Dendritic cell treated with granulocyte-macrophage colony-stimulating factor and Interleukin-4, amounts not matched to agents 40 ng/mL and 50 ng/mL, for 4 days (primary cell): ENCODE measurements at regions not wholly inside any gene's neighbourhood (a gene's known extent, or its start where the extent isn't known, plus 50 kb on each side); places are given as distances from the start of the nearest gene placed in this dataset.
"Not testable (repeated sequence)": the region's sequence is repeated elsewhere in the genome, so short reads cannot be mapped to it uniquely, and the experiment has no call there.

Experiments used
- H3K27ac Mint-ChIP-seq: one replicate; pipeline ENCODE4 v1.8.0; 2022; ENCODE audit warnings: mild to moderate bottlenecking, mixed read lengths
- H3K27me3 Mint-ChIP-seq: one replicate; pipeline ENCODE4 v1.8.0; 2022; ENCODE audit warnings: mild to moderate bottlenecking, mixed read lengths
- H3K36me3 Mint-ChIP-seq: one replicate; pipeline ENCODE4 v1.8.0; 2022; ENCODE audit warnings: low read depth, mixed read lengths
- H3K4me1 Mint-ChIP-seq: one replicate; pipeline ENCODE4 v1.8.0; 2022; ENCODE audit warnings: low read depth, mixed read lengths
- H3K4me3 Mint-ChIP-seq: one replicate; pipeline ENCODE4 v1.8.0; 2022; ENCODE audit warnings: mild to moderate bottlenecking, moderate library complexity, mixed read lengths
- H3K9me3 Mint-ChIP-seq: one replicate; pipeline ENCODE4 v1.8.0; 2022; ENCODE audit warnings: mixed read lengths
- intact Hi-C: fragments of 100-400 bp; cut with micrococcal nuclease; formaldehyde crosslinking; loops from one replicate; pipeline ENCODE4 v1.15.0; 2022

GRCh38 chr6:14578994-14579393, 461.4 kb downstream of the CD83 start:
- Mint-ChIP-seq H3K9me3 (no peaks in the 10 kb centered on the region), H3K27ac (no peak overlapping the region), H3K4me1 (peaks cover 21% of the 10 kb centered on the region), H3K27me3 (no peaks in the 10 kb centered on the region), H3K4me3 (no peak overlapping the region), H3K36me3 (no peaks in the 10 kb centered on the region)
- intact Hi-C loops = no loop called here

GRCh38 chr6:14582749-14583148, 465.2 kb downstream of the CD83 start:
- Mint-ChIP-seq H3K27me3 (no peaks in the 10 kb centered on the region), H3K9me3 (no peaks in the 10 kb centered on the region), H3K4me3 (no peak overlapping the region), H3K36me3 (no peaks in the 10 kb centered on the region), H3K4me1 (peaks cover 21% of the 10 kb centered on the region), H3K27ac (no peak overlapping the region)
- intact Hi-C loops = no loop called here

- H3K4me3 Mint-ChIP-seq = no peak overlapping the region
- H3K36me3 Mint-ChIP-seq = no peaks in the 10 kb centered on the region
- no peak overlapping the region for H3K27ac Mint-ChIP-seq
- intact Hi-C loops = no loop called here
- H3K4me1 Mint-ChIP-seq = peaks cover 21% of the 10 kb centered on the region
- H3K27me3 Mint-ChIP-seq = no peaks in the 10 kb centered on the region
- no peaks in the 10 kb centered on the region for H3K9me3 Mint-ChIP-seq
Measured at GRCh38 chr6:14583826-14584225, 466.3 kb downstream of the CD83 start.

GRCh38 chr6:14584450-14584849, 466.9 kb downstream of the CD83 start:
- Mint-ChIP-seq H3K4me3 (no peak overlapping the region), H3K36me3 (no peaks in the 10 kb centered on the region), H3K4me1 (peaks cover 21% of the 10 kb centered on the region), H3K9me3 (no peaks in the 10 kb centered on the region), H3K27ac (no peak overlapping the region), H3K27me3 (no peaks in the 10 kb centered on the region)
- intact Hi-C loops = no loop called here

GRCh38 chr6:14585689-14586088, 468.1 kb downstream of the CD83 start:
- no peaks in the 10 kb centered on the region for H3K9me3 Mint-ChIP-seq
- intact Hi-C loops = no loop called here
- no peak overlapping the region for H3K27ac Mint-ChIP-seq
- no peaks in the 10 kb centered on the region for H3K36me3 Mint-ChIP-seq
- H3K27me3 Mint-ChIP-seq = no peaks in the 10 kb centered on the region
- no peak overlapping the region for H3K4me3 Mint-ChIP-seq
- H3K4me1 Mint-ChIP-seq = peaks cover 21% of the 10 kb centered on the region

GRCh38 chr6:14589175-14589574, 471.6 kb downstream of the CD83 start:
- no peaks in the 10 kb centered on the region for H3K27me3 Mint-ChIP-seq
- intact Hi-C loops = no loop called here
- no peaks in the 10 kb centered on the region for H3K4me1 Mint-ChIP-seq
- H3K36me3 Mint-ChIP-seq = no peaks in the 10 kb centered on the region
- no peaks in the 10 kb centered on the region for H3K9me3 Mint-ChIP-seq
- H3K4me3 Mint-ChIP-seq = no peak overlapping the region
- no peak overlapping the region for H3K27ac Mint-ChIP-seq

GRCh38 chr6:14590586-14590985, 473.0 kb downstream of the CD83 start:
- H3K27ac Mint-ChIP-seq = no peak overlapping the region
- no peaks in the 10 kb centered on the region for H3K9me3 Mint-ChIP-seq
- H3K27me3 Mint-ChIP-seq = no peaks in the 10 kb centered on the region
- intact Hi-C loops = no loop called here
- peaks cover 1% of the 10 kb centered on the region for H3K4me1 Mint-ChIP-seq
- no peaks in the 10 kb centered on the region for H3K36me3 Mint-ChIP-seq
- H3K4me3 Mint-ChIP-seq = no peak overlapping the region

GRCh38 chr6:14591998-14592397, 474.4 kb downstream of the CD83 start:
- peaks cover 5% of the 10 kb centered on the region for H3K4me1 Mint-ChIP-seq
- H3K27me3 Mint-ChIP-seq = no peaks in the 10 kb centered on the region
- H3K9me3 Mint-ChIP-seq = no peaks in the 10 kb centered on the region
- intact Hi-C loops = no loop called here
- H3K4me3 Mint-ChIP-seq = no peak overlapping the region
- H3K36me3 Mint-ChIP-seq = no peaks in the 10 kb centered on the region
- H3K27ac Mint-ChIP-seq = no peak overlapping the region

GRCh38 chr6:14593286-14593685, 475.7 kb downstream of the CD83 start:
- Mint-ChIP-seq H3K4me1 (peaks cover 11% of the 10 kb centered on the region), H3K27me3 (no peaks in the 10 kb centered on the region), H3K4me3 (no peak overlapping the region), H3K9me3 (no peaks in the 10 kb centered on the region), H3K36me3 (no peaks in the 10 kb centered on the region), H3K27ac (no peak overlapping the region)
- intact Hi-C loops = no loop called here

- no peak overlapping the region for H3K4me3 Mint-ChIP-seq
- no peaks in the 10 kb centered on the region for H3K36me3 Mint-ChIP-seq
- peaks cover 24% of the 10 kb centered on the region for H3K4me1 Mint-ChIP-seq
- intact Hi-C loops = no loop called here
- H3K27me3 Mint-ChIP-seq = peaks cover 1% of the 10 kb centered on the region
- no peak overlapping the region for H3K27ac Mint-ChIP-seq
- H3K9me3 Mint-ChIP-seq = no peaks in the 10 kb centered on the region
Measured at GRCh38 chr6:14595751-14596150, 478.2 kb downstream of the CD83 start.

GRCh38 chr6:14596410-14596809, 478.8 kb downstream of the CD83 start:
- no peak overlapping the region for H3K4me3 Mint-ChIP-seq
- H3K27ac Mint-ChIP-seq = no peak overlapping the region
- no peaks in the 10 kb centered on the region for H3K9me3 Mint-ChIP-seq

GRCh38 chr6:14597090-14597489, 479.5 kb downstream of the CD83 start:
- H3K27me3 Mint-ChIP-seq = peaks cover 1% of the 10 kb centered on the region
- H3K27ac Mint-ChIP-seq = no peak overlapping the region
- intact Hi-C loops = no loop called here
- H3K9me3 Mint-ChIP-seq = no peaks in the 10 kb centered on the region
- peaks cover 24% of the 10 kb centered on the region for H3K4me1 Mint-ChIP-seq
- no peaks in the 10 kb centered on the region for H3K36me3 Mint-ChIP-seq
- no peak overlapping the region for H3K4me3 Mint-ChIP-seq

More at GRCh38 chr6:14596410-14596809, 478.8 kb downstream of the CD83 start:
- Mint-ChIP-seq H3K36me3 (no peaks in the 10 kb centered on the region), H3K27me3 (peaks cover 1% of the 10 kb centered on the region), H3K4me1 (peaks cover 24% of the 10 kb centered on the region)
- intact Hi-C loops = no loop called here

- Mint-ChIP-seq H3K4me3 (no peak overlapping the region), H3K27me3 (peaks cover 1% of the 10 kb centered on the region)
- intact Hi-C loops = no loop called here
Measured at GRCh38 chr6:14598017-14598864, 480.7 kb downstream of the CD83 start.

GRCh38 chr6:14600306-14600705, 482.7 kb downstream of the CD83 start:
- H3K27ac Mint-ChIP-seq, H3K4me3 Mint-ChIP-seq, H3K27me3 Mint-ChIP-seq, H3K9me3 Mint-ChIP-seq, H3K36me3 Mint-ChIP-seq, intact Hi-C loops: not testable (repeated sequence)
- H3K4me1 Mint-ChIP-seq = peaks cover 24% of the 10 kb centered on the region

More at GRCh38 chr6:14598017-14598864, 480.7 kb downstream of the CD83 start:
- Mint-ChIP-seq H3K36me3 (no peaks in the 10 kb centered on the region), H3K27ac (no peak overlapping the region), H3K9me3 (peaks cover 6% of the 10 kb centered on the region), H3K4me1 (peaks cover 24% of the 10 kb centered on the region)

- intact Hi-C loops = no loop called here
- H3K4me3 Mint-ChIP-seq = no peak overlapping the region
- no peaks in the 10 kb centered on the region for H3K36me3 Mint-ChIP-seq
- peaks cover 1% of the 10 kb centered on the region for H3K27me3 Mint-ChIP-seq
- H3K4me1 Mint-ChIP-seq = peaks cover 19% of the 10 kb centered on the region
- no peak overlapping the region for H3K27ac Mint-ChIP-seq
- peaks cover 9% of the 10 kb centered on the region for H3K9me3 Mint-ChIP-seq
Measured at GRCh38 chr6:14601490-14601889, 483.9 kb downstream of the CD83 start.
